PC-9 (cell line): ENCODE measurements at regions not wholly inside any gene's neighbourhood (a gene's known extent, or its start where the extent isn't known, plus 50 kb on each side); places are given as distances from the start of the nearest gene placed in this dataset.

Experiments used
- CTCF ChIP-seq: fragments of 200-600 bp; sonication (generic); conservative IDR thresholded peaks from 2 replicates; pipeline ENCODE4 v1.6.1; 2017; ENCODE audit warnings: mixed run types, antibody characterized with exemption, mild to moderate bottlenecking, moderate library complexity
- EZH2 ChIP-seq: fragments of 200-600 bp; sonication (generic); IDR thresholded peaks from 2 replicates; pipeline ENCODE4 v1.8.0; 2017; ENCODE audit warnings: antibody characterized with exemption, low read depth

- no peak for TF ChIP-seq CTCF
- TF ChIP-seq EZH2: no peak
Observed at GRCh38 chr11:28457481-28458065, 349.4 kb downstream of the METTL15 start.
